RWPE1 (cell line): ENCODE measurements at regions not wholly inside any gene's neighbourhood (a gene's known extent, or its start where the extent isn't known, plus 50 kb on each side); places are given as distances from the start of the nearest gene placed in this dataset.

Source experiments
- CTCF ChIA-PET: fragments of 350-600 bp; sonication (Branson Sonifier 250); formaldehyde crosslinking; extraction: SDS; loops from one replicate; lab custom pipeline; 2021; lab: Yijun Ruan, JAX
- POLR2A ChIA-PET: fragments of 400-600 bp; formaldehyde crosslinking; extraction: SDS; loops from one replicate; lab custom pipeline; 2020; ENCODE audit warnings: antibody characterized with exemption; ENCODE audit not compliant: low non-redundant PET; lab: Yijun Ruan, JAX
- DNase-seq: peaks from one replicate; pipeline ENCODE4 v3.0.0; 2012; ENCODE audit warnings: low spot score
- H3K27ac ChIP-seq: fragments of 450-650 bp; 2 replicates; pipeline ENCODE4 v1.5.1; 2017
- CTCF ChIP-seq: fragments of 450-650 bp; conservative IDR thresholded peaks from 2 replicates; pipeline ENCODE4 v1.5.1; 2017; ENCODE audit warnings: low read depth, mild to moderate bottlenecking

GRCh38 chr9:16352791-16353401 is 517.6 kb downstream of the BNC2 start:
- no peak for TF ChIP-seq CTCF
- ChIA-PET CTCF (interaction anchor here (0.6 kb wide), 1 partner anchor 467 kb away, joined by 4 read pairs; no protein-coding TSS in a partner anchor), POLR2A (no interaction called here)
- no peak for DNase-seq
- H3K27ac ChIP-seq: no peak overlapping the region

- no peak for DNase-seq
- CTCF ChIA-PET: no interaction called here
- H3K27ac ChIP-seq: no peak overlapping the region
- TF ChIP-seq CTCF: no peak
- POLR2A ChIA-PET: no interaction called here
These were observed 514.2 kb downstream of the BNC2 start for GRCh38 chr9:16356196-16356765.

GRCh38 chr9:16357828-16358227 is 512.6 kb downstream of the BNC2 start:
- DNase-seq: no peak
- H3K27ac ChIP-seq: no peak overlapping the region
- POLR2A ChIA-PET: no interaction called here
- no peak for TF ChIP-seq CTCF
- CTCF ChIA-PET: no interaction called here

GRCh38 chr9:16358751-16359150 is 511.7 kb downstream of the BNC2 start:
- no peak for TF ChIP-seq CTCF
- ChIA-PET CTCF (no interaction called here), POLR2A (no interaction called here)
- DNase-seq: no peak
- H3K27ac ChIP-seq: no peak overlapping the region
